HL-60/S4 treated with retinoic acid at 250 ng/mL for 4 days and 3 days (cell line): ENCODE measurements at regions not wholly inside any gene's neighbourhood (a gene's known extent, or its start where the extent isn't known, plus 50 kb on each side); places are given as distances from the start of the nearest gene placed in this dataset.

Source experiments
- in situ Hi-C: fragments of 300-500 bp; cut with MboI; formaldehyde crosslinking; loops from 2 replicates; pipeline ENCODE4 v1.7.0; 2022; ENCODE audit warnings: low sequenced_read_pairs

DNA sequence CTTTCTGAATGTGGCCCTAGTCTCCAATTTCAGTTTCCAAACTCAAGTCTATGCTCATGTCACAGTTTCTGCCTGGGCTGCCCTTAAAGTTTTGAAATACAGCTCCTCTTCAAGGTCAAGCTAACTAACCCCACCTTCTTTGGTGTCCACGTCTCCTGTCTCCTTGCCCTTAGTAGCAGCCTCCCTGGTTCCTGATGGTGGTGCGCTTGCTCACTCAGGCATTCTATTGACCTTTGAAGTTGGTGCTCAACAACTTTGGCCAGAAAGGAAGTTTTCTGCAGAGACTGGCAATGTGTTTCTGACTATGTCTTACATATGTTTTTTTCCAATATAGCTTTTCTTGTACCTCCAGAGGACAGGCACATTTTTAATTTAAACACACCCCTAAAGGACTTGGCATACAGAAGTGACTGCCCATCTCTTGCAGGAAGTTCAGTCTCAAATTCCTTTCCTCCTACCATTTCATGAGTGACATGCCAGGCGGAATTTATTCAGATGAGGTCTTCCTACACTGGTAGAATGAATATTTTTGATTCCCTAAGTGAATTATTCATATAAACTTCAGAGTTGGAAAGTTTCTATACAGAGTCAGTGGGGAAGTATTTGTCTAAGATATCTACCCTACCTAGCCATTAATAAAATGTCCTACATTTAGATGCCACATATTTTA, 364.3 kb upstream of the USP24 start:
- in situ Hi-C loops: no loop called here

DNA sequence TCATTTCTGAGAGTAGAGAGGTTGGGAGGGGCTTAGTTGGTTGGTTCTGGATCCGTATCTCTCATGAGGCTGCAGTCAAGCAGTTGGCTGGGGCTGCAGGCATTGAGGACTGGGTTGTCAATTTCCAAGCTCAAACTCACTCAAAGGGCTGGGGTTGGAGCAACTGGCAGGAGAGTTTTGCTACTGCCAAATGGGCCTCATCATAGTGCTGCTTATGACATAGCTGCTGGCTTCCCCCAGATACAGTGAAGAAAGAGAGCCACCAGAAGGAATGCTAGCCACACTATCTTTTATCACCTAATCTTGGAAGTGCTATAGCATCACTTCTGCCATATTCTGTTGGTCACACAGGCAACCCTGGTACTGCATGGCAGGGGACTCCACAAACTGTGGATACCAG, 363.5 kb upstream of the USP24 start:
- in situ Hi-C loops: no loop called here

DNA sequence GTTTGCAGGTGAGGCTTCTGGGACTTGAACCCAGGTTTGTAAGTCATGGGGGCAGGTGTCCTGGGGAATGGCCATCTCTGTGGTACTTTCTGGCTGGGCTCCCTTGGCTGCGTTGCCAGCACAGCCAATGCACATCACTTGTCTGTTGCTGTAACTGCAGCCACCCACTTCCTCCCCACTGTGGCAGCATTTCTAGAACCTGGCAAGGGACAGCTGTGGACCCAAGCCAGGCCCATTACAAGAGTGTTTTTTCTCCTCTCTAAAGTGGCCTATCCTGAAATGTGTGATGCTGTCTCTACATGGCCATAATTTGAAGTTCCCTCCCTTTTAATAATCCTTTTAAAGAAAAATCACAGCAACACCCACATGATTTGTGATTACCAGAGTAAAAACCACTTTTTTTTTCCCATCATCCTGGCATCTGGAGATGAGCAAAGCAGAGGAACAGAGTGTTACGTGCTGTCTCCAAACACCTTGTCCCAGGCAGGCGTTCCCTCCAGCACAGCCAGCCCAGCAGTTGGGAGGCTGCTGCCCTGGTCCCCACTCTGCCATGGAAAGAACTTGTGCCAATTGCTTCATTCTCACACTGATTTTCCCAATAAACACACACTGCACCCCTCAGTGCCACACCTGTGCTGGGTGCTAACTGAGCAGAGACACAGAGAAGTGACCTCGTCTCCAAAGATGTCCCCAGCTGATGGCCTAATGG, 360.6 kb upstream of the USP24 start:
- in situ Hi-C loops: no loop called here

DNA sequence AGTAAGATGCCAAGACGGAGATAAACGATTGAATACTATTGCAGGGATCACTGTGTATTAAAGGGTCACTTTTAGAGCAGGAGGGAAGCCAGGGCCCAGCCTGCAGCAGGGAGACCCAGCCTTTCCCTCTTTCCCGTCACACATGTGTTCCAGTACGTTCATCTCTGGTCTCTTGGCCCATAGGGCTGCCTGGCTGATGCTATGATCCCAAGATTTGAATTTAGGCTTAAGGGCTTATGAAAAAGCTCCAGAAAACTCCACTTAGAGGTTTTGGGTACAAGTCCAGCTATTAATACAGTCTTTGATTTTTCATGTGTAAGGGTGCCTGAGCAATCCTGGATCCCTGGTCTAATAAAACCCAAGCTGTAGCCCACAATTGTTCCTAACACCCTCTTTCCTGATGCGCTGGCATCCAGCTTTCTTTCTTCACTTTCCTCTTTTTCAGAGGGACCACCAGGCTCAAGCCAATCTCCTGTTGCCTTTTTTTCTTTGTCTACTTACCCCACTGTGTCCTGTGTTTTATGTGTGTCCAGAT, 359.6 kb upstream of the USP24 start:
- in situ Hi-C loops: no loop called here

DNA sequence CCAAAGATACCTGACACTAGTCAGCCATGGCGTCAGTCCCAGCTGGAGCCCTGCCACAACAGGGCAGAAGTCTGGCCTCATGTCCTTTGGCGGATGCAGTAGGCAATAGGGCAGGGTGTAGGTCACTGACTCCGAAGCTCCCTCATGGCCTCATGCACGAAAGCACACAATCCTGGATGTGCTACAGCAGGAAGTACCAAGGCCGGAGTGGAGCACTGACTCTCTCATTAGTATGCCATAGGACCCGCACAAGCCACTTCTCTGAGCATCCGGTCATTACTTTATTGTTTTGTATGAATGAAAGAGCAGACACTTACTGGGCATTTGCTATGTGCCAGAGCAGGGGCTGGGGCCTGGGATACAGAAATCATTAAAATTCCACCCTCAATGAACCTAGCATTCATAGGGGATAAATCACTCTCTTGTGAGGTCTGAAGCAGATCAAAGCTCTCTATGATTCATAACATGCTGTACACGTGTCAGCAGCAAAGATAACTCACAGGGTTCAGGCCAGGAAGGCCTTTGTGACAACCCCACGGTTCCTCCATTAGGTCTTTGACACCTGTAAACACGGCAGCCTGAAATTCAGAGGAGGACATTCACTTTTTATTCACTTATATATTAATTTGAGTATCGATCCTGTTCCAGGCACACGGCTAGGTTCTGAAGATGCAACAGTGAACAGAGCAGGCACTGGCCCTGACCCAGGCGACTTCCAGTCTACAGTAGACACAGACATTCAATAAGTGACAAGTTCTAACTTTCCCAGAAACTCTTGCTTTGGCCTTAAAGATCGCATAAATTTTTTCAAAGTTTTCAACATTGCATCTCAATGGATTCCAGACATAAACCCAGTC, 357.9 kb upstream of the USP24 start:
- in situ Hi-C loops: no loop called here

DNA sequence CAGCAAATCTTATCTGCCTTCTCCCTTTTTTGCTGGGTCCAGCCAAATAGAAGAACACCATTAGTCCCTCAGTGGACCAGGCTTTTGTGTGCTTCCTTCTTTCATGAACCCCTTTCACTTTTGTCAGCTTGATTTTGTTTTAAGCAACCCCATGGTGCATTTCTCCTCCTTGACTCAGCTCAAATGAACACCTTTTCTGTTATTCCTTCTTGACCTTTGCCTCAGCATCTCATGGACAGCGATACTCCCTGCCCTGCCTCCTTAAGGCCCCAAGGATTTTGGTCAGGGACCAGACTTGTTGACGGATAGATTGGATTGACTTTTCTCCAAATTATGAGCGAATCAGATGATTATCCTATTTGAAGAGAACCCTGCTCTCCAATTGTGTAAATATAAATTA, 356.6 kb upstream of the USP24 start:
- in situ Hi-C loops: no loop called here

DNA sequence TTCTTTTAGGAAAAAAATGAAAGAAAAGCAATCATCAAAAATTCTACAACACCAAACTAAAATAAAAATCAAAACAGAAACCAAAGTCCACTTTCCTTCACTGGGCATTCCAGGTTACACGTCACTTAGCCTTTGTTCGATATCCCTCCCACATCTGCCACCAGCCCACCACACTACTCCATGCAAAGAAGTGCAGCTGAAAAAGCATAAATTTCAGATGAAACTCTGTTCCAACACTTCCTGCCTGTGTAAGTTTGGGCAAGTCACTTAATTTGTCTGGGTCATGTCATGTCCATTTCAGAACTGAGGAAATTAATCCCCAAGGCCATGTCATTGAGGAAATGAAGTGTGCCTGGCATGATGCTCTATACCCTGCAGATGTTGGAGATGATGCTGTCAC, 354.3 kb upstream of the USP24 start:
- in situ Hi-C loops: no loop called here

DNA sequence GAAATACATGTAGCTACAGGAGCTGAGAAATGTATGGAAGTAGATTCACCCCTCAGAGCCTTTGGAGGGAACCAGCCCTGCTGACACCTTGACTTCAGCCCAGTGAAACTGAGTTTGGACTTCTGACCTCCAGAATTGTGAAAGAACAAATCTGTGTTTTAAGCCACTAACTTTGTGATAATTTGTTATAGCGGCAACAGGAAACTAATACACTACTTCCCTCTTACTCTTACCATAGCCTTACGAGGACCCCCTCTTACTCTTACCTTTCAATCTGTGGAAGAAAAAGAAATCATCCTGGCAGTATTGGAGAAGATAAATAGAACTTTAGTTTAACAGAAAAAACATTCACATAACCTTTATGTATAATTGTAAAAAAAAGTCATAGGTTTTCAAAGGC, 353.6 kb upstream of the USP24 start:
- in situ Hi-C loops: no loop called here

DNA sequence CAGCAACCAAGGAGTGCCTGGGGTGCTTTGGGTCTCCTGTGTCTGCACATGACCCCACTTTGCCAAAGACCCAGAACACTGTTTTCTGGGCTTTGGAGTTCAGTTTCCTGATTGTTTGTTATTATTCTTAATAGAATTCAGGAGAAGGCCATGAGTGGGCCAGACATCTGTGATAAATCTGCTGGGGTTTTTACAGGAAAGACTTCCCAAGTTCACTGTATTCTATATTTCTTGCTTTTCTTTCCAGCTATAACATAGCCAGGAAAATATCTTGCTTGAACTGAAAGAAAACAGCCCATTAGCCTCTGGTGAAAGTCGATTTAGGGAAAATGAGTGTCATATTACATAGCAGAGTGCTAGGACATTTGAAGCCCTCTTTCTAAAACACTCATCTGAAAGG, 345.1 kb upstream of the USP24 start:
- in situ Hi-C loops: no loop called here

DNA sequence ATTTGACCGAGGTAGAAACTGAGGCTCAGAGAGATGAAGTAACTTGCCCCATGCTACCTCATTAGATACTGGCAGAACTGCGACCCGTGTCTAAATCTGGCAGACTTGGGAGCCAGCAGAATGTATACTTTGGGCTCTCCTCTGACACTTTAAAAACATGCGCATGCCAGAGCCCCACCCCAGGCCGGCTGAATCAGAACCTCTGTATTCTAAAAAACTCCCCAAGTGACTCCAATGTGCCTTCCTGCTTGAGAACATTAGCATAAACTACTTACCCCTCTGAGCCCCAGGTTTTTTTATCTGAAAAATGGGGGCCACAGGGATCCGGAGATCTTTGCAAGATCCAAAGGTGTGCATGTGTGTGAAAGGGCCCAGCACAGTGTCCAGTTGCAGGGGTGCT, 344.7 kb upstream of the USP24 start:
- in situ Hi-C loops: no loop called here

DNA sequence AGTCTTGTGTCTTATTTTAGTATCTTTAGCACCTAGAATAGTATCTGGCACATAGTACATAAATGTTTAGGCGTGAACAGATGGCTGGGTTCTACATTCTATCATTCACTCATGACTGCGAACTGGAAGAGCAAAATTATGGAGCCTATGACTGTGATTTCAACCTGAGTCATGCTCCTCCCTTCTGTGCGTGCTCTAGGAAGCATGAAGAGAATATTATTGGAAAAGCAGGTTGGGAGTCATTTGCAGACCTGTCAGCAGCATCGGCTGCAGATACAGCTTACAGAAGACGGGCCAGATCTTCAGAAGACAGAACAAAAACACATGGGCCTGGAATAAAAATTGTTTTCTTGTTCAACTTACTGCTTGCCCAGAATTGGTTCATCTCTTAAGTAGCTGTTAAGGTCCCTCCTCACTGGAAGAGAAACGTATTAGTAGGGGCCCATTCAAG, 344.0 kb upstream of the USP24 start:
- in situ Hi-C loops: no loop called here

DNA sequence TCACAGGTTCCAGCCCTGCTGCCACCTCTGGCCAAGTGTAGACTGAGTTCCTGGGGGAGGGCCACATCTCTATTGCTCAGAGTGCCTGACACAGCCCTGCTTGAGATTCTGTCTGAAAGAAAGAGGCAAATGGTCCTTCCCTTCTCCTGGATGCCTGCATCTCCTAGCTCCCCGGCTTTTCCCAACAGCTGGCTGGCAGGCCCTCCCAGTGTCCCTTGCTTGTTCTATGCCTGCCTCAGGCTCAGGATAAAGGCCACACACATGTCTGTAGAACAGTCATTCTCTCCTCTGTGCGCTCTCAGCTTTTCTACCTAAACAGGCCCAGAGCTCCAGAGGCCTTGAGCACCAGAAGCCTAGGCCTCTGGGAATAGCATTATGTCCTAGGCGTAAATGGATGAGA, 343.4 kb upstream of the USP24 start:
- in situ Hi-C loops: no loop called here

DNA sequence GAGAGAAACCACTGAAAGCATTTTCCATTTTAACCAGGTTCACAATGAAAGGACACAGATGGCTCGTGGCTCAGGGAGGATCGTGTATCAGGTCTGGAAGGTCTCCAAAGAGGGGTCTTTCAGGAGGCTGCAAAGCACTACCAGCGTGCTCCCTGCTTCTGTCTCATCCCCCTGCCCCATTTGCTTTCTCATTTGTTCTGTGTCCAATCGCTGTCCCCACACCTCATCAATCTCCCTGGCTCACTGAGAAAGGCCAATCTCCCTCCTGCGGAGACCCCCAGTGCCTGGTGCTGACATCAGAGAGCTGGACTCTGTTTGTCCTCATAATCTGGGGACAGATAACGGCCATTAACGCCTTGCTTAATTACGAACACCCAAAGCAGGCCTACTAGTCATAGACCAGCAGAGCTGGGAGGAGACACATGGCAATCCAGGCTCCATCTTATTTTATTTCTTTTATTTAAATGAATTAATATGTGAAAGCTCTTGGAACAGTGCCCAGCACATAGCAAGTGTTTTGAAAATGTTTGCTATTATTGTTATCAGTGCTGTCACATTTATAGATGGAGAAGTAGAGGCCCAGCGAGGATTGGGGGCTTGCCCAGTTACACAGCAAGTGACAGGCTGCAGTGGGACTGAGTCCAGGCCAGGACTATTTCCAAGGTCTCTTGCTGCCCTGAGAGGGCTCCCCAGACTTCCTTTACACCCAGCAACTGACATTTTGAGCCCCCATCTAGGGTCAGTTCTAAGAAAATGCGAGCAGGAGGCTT, 341.0 kb upstream of the USP24 start:
- in situ Hi-C loops: no loop called here

DNA sequence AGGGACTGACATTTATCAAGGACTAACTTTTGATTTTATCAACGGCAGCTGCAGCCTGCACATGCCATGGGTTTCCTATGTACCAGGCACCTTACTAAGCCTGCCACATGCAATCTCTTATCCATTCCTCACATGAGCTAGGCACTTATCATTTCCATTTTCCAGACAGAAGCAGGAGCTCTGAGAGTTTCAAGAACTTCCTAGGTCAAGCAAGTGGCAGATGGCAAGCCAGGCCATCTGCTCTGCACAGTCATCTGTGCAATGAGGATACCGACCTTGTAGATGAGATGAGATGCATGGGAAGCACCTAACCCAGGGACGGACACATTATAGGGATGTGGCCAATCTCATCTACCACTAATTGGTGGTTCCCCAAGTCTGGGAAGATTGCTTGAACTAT, 339.4 kb upstream of the USP24 start:
- in situ Hi-C loops: no loop called here

DNA sequence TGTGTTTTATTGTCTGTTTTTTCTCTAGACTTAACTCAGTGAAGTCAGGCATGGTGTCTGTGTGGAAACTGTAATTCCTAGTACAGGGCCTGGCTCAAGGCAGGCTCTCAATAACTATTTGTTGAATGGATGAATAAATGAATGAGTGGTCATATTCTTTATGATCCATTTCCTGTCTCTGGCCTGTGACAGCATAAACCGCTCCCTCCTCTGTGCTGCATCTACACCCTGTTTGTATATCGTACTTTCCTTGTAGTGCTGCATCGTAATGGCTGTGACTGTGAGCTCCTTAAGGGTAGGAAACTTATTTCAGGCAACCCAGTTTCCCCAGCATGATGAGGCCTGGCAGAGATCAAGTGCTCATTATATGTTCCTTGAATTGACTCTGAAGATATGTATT, 337.5 kb upstream of the USP24 start:
- in situ Hi-C loops: no loop called here

DNA sequence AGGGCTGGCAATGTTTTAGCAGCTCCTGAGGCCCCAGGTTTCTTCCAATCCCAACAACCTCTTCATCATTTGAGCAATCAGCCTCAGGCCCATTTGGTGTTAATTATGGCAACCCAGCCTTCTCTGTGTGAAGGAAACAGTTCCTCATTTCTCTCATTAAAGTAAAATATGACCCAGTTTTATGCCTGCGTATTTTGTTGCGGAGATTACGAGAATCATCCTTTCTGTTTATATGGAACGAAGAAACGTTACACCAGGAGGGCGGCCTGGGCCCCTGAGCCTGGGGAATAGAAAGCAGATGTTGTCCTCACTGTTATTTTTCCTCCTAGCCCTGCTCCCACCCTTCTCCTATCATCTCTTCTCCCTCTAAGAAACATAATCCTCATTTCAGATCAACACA, 332.2 kb upstream of the USP24 start:
- in situ Hi-C loops: no loop called here

DNA sequence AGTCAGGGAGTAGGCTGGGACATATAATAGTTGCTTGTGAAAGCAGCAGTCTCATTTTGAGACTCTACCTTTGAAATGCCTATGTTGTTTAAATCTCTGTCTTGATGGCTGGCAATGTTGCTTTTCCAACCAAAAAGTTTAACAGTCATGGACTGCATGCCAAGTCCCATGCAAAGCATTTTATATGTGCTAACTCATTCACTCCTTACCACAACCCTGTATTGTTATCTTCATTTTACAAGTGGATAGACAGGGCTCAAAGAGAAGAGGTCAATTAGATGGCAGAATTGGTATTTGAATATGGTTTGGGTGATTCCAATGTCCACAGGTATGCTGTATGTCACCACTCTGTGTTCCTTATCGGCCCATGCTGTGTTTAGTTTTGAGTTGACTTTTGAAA, 331.4 kb upstream of the USP24 start:
- in situ Hi-C loops: no loop called here

DNA sequence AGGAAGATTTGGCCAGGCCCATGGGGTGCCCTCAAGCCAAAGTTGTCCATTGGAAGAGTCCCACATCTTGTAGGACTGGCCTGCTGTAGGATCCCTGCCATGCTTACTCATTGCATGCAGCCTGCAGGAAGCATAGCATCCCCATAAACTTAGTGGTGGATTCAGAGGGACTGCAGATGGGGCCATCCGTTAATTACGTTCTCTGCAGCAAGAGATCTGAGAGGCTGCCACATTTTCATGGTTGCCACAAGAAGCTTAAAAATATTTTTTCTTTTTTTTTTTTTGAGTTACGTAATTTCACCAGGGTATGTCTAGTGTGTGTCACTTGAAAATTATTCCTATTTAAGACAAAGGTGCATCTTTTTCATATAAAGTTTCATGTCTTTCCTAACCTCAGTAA, 329.7 kb upstream of the USP24 start:
- in situ Hi-C loops: no loop called here

DNA sequence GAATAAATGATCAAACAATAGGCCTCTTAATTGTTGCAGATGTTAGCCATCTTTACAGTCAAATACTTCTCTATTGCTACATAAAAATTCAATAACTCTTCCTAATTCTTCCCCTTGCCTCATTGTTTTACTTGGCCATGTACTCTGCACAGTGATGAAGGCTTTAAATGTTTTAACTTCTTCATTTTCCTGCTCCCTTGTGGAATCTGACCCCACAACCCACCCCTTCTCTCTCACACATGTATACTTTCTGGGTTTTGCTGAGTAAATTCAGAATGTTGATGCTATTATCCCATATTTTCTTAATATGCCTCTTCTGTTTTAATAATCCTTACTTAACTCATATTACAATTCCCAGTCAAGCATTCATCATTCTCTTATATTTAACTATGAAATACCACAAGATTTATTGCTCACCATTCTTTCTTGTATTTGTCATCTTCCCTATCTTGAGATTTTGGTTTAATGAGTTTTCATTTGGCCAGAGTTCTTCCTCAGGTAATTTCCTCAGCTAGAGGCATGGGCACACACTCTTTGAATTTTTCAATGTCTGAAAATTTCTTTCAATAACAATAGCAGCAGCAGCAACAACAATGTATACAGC, 327.8 kb upstream of the USP24 start:
- in situ Hi-C loops: no loop called here

DNA sequence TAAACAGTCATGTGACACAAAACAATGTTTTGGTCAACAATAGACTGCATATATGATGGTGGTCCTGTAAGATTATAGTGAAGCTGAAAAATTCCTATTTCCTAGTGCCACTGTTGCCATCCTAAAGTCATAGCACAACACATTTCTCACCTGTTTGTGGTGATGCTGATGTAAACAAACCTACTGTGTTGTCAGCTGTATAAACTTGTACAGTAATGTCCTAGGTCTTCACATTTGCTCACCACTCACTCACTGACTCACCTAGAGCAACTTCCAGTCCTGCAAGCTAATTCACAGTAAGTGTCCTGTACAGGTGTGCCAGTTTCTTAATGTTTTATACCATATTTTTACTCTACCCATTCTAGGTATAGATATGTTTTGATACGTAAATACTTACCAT, 326.1 kb upstream of the USP24 start:
- in situ Hi-C loops: no loop called here
